ENCODE measurements at regions not wholly inside any gene's neighbourhood (a gene's known extent, or its start where the extent isn't known, plus 50 kb on each side); places are given as distances from the start of the nearest gene placed in this dataset.

GRCh38 chr5:110161162-110161561 is 471.4 kb downstream of the MAN2A1 start:
- TF ChIP-seq EZH2phosphoT487 (IDR thresholded peaks at IDR 0.05; ENCODE audit: low read depth, severe bottlenecking, unreplicated experiment) = no peak
- no peak for TF ChIP-seq EZH2 (IDR thresholded peaks at IDR 0.05; ENCODE audit: borderline replicate concordance)
- no peak for TF ChIP-seq CTCF (IDR thresholded peaks at IDR 0.05; ENCODE audit: poor library complexity)

Measured in hepatocyte (in vitro differentiated cells).